DMS79 (cell line): ENCODE measurements at regions not wholly inside any gene's neighbourhood (a gene's known extent, or its start where the extent isn't known, plus 50 kb on each side); places are given as distances from the start of the nearest gene placed in this dataset.

ENCODE experiments used
- DNase-seq: peaks from one replicate; lab custom pipeline; 2025; lab: John Stamatoyannopoulos, UW

DNA sequence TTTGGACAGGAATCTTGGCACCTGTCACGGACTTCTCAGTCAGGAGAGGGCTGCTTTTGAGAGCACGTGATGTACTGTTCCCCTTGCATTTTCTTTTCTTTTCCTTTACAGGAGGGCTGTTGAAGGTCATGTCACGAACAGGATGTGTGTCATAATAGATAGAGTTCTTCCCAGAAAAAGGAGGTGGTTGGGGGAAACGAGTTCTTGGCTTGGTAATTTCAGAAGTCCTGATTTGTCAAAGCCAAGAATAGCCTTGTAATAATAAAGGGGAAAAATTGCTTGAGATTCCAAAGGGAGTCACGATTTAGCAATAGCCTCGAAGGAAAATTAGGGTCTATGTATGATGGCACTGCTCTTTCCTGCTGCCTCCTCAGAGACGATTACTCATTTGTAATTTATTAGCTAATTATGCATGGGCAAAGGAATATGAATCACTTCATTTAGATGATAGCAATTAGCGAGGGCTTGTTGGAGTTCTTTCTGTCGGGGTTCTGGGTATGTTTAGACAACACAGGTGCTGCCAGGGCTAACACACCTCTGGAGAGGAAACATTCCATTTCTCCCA is 277.7 kb upstream of the N4BP1 start:
- no peak for DNase-seq

DNA sequence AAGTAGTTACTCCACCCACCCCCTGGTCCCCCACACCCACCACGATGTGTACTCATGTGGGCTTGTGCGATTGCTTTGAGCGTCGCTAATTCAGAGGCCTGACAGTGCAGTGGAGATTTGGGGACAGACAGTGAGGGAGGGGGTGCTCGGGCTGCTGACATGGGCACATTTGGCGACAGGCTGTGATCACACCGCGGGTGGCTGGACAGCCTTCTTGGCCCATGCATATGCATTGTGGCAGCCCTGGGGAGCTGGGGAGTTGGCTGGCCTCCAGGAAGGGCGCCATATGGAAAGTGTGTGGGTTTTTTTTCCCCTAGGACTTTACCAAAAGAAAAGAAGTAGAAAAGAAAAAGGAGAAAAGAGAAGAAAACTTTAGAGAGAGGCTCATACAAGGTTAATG is 275.5 kb upstream of the N4BP1 start:
- DNase-seq = no peak

DNA sequence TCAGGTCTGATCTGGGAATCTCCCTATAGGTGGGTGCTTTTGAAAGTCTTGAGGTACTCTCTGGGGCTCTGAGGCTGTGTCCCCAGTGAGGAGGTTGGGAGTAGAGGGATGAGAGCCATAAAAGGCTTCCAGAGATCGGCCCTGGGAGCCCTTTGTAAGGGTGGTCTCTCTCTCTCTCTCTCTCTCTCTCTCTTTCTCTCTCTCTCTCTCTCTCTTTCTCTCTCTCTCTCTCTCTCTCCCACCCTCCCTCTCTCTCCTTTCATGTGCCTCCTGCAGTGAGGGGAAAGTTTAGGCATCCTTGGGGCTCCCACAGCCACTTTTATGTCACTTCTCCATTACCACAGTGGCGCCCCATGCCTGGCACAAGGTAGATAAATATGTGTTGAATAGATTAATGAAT is 271.3 kb upstream of the N4BP1 start:
- DNase-seq = no peak

DNA sequence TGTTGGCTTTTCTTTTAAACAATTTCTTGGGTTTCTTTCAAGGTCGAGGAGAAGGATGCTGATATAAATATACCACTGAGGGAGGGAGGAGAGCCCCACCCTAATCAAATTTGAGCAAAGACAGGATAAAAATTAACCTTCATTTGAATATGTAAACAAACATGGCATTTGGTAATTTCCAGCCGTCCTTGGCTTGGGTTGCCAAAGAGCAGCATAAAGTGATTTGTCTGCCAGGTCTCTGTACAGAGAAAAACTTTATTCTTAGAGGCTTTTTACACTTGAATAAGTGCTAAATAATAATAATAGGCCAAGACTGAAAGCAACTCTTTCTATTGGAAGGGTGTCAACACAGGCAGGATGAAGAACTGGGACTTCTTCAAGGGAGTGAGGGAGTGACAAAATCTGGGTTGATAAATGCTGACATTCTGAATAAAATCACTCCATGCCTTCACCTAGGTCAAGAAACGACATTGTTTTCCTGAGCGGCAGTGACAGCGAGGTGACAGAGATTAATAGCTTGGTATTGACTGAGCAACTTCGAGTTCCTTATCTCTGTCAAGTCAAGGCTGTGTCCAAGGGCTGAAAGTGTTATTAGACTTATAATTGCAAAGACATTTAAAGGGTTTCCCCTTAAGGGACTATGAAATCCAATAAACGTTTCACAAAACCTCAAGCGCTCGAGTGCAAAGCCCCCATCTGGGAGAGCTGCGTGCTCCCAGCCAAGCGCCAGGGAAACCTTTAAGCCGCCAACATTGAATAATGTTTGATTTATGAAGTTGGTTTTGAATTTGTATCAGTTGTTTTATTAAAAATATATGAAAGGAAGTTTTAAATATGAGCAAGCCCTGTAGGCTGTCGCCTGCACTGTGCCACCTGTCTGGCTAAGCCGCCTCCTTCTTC is 269.5 kb upstream of the N4BP1 start:
- DNase-seq = no peak

DNA sequence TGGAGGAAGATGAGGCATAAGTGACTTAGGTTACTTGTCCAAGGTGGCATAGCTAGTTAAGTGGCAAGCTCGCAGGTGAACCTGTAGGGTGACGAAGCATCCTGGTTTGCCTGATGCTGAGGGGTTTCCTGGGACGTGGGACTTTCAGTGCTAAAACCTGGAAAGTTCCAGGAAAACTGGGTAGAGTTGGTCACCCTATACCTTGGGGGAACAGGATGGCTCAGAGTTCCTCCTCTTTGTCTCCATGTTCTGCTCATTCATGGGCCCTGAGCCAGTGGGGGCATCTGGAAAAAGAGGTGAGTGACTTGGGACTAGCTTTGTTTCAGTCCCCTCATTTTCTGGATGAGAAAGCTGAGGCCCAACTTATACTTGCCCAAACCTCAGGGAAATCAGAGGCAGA is 268.0 kb upstream of the N4BP1 start:
- no peak for DNase-seq

DNA sequence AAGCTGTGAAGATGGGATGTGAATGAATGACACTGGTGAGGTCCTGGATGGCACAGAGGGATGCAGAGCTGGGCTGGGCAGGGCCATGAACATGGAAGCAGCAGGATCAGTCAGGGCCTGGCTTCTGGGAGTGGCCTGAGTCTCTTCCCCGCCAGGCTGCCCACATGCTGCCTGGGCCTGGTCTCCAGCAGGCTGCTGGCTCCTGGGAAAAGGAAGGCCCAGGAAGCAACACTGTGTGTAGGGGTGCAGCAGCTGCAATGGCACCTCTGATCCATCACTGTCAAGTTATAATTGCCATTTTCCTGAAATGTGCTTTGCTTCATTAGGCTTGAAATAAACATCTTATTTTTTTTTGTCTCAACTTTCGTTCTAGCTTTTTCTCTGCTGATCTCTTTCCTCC is 260.2 kb upstream of the N4BP1 start:
- no peak for DNase-seq

DNA sequence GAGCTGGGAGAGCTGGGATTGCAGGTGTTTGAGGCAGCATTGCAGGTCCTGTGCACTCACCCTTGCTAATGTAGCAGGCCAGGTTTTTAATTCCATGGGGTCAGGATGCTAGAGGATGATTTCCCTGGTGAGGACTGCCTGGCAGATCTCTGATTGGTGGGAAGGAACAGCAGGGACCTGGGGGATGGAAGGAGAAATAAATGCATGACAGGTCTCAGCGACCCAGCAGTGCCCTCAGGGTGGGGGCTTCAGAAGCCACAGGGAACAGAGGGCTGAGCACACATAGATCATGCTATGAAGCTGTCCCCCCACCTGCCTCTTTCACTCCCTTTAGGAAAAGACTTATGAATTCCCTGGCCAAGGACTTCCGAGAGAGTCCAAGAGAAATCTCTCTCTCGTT is 255.5 kb upstream of the N4BP1 start:
- no peak for DNase-seq

DNA sequence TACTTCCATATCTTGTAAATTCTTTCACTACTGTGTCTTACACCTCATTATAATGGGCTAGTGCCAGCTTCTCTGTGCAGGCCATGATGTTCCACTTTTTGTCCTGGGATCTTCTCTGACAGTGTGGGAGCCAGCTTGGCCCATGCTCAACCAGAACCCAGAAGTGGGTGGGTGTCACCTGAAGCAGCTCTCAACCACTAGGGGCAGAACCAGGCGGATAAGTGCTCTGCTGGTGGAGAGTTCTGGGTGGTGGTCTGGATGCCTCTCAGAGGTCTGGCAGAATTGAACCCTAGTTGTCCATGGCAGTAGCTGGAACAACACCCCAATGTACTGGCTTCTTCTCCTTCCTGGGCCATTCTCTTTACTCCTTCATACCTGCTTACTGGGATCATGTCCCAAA is 254.1 kb upstream of the N4BP1 start:
- no peak for DNase-seq

DNA sequence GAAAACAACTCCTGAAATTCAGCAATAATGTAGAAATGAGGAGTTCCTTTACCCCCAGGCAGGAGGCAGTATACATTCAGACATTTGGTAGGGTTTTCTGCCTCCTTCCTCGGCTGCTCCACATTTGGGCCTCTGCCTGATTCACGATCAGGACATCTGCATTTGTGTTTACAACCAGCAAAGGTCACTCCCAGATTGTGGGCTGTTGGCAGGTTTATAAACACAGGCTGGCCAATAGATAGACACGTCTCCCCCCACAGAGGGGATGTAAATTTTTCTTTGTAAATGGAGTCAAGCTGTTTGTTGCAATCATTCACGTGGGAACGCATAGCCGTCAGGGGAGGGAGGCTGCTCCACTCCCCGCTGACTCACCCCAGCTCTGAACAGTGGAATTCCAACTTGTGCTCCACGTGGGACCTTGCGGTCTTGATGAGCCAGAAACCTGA is 252.1 kb upstream of the N4BP1 start:
- no peak for DNase-seq

DNA sequence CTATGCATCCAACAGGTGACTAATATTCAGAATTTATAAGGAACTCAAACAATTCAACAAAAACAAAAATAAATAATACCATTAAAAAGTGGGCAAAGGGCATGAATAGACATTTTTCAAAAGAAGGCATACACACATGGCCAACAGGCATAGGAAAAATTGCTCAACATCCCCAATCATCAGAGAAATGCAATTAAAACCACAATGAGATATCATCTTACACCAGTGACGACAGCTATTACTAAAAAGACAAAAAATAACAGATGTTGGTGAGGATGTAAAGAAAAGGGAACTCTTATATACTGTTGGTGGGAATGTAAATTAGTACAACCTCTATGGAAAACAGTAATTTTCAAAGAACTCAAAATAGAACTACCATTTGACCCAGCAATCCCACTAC is 250.4 kb upstream of the N4BP1 start:
- no peak for DNase-seq

DNA sequence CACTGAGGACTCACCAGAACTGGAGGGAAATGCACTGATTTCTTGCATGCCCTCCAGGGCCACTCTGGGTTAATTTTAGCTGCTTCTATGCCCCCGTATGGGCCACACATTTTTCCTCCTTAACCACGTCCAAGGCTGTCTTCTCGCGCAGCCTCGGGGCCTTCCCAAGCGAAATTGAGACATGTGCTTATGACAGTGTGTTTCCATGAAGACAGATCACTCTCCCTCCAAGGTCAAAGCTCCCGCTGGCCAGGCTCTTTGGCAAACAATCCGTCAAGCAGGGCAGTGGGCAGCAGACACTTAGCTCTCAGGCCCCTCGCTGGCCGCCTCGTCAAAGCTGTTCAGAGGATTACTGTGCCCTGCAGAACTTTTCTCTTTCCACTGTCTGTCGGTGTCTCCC is 243.0 kb upstream of the N4BP1 start:
- no peak for DNase-seq

DNA sequence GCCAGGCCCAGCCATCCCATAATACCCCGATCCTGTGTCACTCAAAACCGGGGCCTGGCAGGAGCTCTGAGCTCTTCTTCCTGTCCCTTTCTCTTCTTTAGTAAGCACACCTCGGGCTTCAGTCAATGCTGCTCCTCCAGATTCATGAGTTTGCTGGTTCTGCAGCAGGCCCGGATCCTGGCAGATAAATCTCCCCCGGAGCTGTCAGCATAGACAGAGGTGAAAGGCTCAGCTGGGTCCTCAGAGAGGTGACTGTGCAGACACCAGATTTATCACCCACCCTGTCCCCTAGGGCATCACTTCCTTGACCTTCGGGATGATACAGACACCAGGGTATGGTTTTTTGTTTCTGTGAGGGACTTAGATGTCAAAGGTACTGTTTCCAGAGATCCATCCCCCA is 242.5 kb upstream of the N4BP1 start:
- DNase-seq = no peak

DNA sequence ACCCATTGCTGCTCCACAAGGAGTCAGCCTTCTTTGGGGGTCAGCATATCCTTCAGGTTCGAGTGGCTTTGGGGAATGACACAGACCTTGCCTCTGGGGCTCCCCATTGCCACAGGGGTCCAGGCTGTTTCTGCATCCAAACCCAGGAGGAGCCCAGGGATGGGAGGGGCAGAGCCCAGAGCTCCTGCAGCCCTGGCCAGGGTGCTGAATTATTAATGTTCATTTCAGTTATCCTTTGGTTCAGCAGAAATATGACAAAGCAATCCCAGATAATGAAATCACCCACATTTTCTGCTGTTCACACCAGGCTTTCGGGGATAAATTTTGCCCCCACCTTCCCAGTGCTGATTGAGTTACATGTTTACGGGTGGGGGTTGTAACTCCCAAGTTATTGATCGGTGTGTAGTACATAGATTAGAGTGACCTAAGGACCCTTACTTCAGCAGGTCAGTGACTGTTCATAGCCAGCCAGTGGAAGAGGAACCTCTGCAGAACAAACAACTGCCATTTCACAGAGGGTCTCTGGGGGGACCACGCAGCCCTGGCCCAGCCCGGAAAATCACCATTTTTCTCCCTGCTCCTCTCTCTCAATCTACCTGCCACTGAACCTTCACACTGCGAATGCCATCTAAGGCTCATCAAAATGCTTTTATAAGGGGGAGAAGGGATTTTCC is 240.3 kb upstream of the N4BP1 start:
- DNase-seq = no peak

DNA sequence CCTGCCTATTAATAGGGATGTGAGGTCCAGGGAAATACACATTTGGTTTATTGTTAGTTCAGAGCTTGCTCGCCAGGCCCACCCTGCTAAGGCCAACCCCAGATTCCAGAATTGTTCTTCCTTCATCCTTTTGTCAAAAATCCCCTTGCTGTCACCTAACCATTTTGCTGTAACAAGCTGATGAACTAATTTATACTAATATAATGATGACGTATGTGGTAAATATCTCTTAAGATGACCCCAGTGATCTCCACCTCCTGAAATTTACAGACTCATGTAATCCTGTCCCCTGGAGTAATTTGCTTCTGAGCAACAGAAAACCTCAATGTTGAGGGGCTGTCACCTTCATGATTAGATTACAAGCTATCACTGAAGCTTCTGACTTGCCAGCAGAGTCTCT is 236.3 kb upstream of the N4BP1 start:
- DNase-seq = no peak

DNA sequence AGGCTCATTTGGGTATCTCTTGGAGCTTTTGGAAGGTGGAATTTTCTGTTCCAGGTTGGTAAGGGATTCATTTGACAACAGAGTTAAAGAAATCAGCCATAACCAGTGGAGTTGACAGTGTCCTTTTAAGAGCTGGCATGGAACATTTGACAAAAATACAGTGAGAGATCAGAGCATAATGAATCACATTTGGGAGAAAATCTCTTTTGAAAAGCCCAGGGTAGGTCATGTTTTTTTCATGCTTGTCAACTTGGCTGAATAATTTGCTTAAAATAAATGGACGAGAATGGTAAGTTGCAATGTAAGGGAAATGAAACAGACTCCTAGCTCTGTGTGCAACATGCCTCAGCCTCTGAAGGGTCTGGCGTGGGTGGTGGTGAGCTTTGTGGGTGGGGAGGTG is 235.3 kb upstream of the N4BP1 start:
- no peak for DNase-seq

DNA sequence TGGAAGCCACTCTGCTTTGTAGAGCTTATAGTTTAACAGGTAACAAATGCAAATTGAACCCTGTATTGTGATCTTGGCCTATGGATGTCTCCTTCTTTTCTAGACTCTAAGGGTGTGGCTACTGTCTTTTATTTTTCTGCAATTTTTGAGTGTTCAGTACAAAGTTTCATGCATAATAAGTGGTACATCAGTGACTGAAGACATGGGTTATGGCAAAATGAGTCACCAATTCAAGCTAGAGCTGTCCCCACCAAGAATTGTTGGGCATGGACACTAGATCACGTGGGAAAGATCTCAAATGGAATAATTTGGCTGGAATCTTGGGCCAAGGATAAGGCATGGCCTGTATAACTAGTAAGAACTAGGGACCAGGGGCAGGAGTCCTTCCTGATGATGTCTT is 228.4 kb upstream of the N4BP1 start:
- no peak for DNase-seq

DNA sequence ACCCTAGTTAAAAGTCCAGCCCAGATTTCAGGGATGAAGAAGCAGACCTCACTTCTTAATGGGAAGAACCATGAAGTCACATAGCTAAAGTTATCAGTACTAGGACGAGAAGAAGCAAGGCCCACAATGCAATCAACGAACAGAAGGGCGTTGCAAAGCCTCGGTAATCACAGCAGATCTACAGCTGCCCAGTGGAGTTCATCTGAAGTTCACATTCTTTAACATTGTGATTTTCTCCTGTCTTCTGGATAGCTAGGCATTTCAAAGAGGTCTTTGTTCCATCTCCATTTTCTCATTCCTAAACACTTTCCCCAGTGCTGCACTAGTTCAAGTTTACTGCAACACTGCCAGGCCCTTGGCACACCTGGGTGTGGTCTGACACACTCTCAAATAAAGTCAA is 226.7 kb upstream of the N4BP1 start:
- no peak for DNase-seq

DNA sequence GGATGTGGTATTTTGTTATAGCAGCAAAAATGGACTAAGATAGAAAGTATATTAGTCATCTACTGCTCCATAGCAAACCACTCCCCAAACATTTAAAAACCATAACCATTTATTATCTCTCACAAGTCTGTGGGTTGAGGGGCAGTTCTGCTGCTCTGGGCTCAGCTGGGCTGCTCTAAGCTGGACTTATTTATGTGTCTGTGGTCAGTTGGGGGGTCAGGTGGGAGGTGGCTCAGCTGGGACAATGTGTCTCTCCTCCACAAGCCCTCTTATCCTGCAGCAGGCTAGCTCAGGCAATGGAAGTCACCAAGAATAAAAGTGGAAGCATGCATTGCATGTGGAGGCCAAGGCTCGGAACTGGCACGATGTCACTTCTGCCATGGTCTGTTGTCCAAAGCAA is 226.1 kb upstream of the N4BP1 start:
- no peak for DNase-seq

DNA sequence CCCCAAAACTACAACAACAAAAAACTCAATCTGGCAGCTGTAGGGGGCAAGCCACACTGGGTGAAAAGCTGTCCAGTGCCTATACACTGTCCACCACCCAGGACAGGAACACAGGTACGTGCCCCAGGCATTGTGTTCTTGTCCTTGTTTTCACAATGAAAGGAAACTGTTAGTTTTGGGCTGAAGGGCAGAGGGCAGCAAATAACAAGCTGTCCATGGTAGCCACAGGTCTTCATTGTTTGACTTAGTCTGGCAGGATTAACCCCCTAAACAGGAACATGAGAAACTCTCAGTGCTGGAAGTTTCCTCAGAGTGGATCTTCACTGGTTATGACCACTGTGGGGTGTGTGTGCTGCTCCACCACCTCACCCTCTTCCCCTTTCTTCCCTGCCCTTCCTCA is 224.6 kb upstream of the N4BP1 start:
- no peak for DNase-seq

DNA sequence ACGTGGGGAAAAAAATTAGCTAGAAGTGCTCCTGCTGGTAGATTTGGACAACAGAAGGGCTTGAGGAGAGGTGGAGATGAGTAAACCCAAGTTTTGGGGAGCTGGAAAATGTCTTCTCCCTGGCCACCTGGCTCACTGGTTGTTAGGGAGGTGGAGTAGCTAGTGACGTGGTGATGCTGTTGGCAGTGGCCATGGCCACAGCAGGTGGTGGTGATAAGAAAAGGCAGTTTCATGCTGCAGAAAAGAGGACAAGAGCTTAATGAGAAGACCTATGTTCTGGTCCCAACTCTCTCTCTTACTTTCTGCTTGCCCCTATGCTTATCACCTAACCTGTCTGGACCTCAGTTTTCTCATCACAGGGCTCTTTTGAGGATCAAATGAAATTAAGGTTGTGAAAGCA is 223.5 kb upstream of the N4BP1 start:
- DNase-seq = no peak

DNA sequence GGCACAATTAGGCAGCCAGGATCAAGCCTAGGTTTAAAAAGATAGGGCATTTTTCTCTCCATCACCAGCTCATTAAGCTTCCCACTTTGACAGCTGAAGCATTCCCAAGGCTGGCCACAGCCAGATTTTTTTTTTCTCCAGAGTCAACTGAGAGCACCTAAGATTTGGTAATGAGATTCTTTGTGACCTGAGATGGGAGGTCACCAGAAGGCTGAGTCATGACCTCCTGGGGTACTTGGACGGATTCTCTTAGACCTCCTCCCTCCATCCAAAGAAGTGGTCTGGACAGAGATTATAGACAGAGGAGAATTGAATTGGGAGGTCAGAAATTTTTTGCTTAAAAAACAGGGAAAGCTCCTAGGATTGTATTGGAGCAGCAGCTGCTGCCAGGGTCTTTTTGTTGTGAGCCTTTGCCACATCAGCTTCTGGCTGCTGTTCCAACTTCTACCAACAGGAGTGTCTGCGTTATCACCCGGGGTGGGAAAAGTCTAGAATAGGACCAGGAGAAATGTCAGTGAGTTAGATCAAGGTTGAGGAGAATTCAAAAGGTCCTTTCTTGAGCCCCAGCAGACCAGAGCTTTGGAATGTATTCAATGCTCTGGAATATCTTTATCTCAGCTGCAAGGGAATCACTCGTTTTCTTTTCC is 221.2 kb upstream of the N4BP1 start:
- no peak for DNase-seq

DNA sequence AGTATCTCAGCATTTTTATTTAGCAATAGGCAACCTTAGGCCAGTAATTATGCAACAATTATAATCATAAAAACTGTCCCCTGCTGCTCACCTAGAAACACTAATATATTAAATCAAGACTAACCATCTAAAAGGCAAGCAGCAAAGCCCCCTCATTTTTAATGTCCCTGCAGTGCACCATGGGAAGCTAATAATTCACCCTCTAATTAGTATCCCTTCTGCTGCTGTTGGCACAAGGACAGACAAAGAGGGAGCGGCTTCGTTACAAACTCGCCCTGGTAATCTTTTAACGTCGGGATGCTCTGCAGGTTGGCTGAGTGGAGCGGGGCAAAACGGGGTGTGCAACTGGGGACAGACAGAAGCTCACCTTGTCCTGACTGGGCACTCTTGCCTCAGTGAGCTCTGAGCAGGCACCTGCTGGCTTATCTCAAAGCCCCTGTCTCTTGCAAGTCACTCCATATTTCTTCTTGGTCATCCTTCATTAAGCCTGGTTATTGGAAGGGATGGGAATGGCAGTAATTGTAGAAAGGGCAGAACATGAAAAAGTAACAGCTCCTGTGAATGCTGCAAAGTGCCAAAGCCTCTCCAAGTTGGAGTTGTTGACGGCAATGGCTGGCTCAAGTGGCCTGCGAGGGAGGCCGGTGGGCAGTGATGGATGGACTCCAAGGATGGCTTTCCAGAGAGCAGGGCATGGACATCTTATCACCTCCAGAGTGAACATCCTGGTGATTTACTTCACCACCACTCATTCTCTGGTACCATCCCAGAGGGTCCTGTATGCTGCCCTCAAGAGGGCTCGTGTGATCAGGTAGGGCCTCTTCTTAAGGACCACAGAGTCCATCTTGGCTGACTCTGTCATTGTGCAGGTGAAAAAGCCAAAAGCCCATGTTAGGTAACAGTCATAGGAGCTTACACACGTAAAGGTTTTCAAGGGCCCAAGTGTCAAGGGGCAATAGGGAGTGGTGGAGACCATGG is 219.6 kb upstream of the N4BP1 start:
- no peak for DNase-seq
